Keratinocyte (primary cell): ENCODE measurements at regions not wholly inside any gene's neighbourhood (a gene's known extent, or its start where the extent isn't known, plus 50 kb on each side); places are given as distances from the start of the nearest gene placed in this dataset.

ENCODE experiments used
- CTCF ChIP-seq, 3 experiments: IDR thresholded peaks in 1 of 3; conservative IDR thresholded peaks in 1 of 3; optimal IDR thresholded peaks in 1 of 3; 2 replicates in 2 of 3; 3 replicates in 1 of 3; pipeline versions ENCODE3 to v1.5.1; 2011; ENCODE audit warnings: low read length in 3 of 3, mild to moderate bottlenecking in 3 of 3, moderate library complexity in 2 of 3, control low read depth in 1 of 3, inconsistent platforms in 1 of 3; ENCODE audit not compliant: insufficient read depth in 2 of 3; ENCODE audit errors: extremely low read depth in 1 of 3
- EZH2 ChIP-seq: IDR thresholded peaks from one replicate; pipeline ENCODE4 v1.6.1; 2012; ENCODE audit warnings: inconsistent platforms, mild to moderate bottlenecking, low read length, moderate library complexity

DNA sequence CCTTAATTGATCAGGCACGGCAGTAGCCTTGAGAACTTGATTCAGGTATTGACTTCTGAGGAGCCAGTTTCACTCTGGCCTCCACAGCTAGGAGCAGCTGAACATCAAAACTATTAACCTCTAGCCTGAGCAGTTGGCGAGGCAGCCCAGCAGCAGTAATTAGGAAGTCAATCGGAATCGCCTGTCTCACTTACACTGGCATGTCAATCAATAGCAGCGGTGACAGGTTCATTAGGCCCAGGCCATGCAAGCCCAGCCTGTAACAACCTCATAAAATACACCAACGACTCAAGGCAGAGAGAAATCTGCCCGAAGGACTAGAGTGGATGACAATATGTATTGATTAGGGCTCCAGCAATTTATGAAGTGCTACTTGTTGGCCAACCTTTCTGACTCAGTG lies 255.4 kb upstream of the SKOR2 start:
- TF ChIP-seq CTCF (optimal IDR thresholded peaks at IDR 0.05 in 1 of 3, IDR thresholded peaks at IDR 0.05 in 1 of 3, conservative IDR thresholded peaks at IDR 0.05 in 1 of 3; ENCODE audit: extremely low read depth in 1 of 3, insufficient read depth in 2 of 3, low read length in 3 of 3) (no peak), EZH2 (no peak)
